Loucy (cell line): ENCODE measurements at regions not wholly inside any gene's neighbourhood (a gene's known extent, or its start where the extent isn't known, plus 50 kb on each side); places are given as distances from the start of the nearest gene placed in this dataset.

ENCODE experiments used
- H2AFZ ChIP-seq: fragments of 200-600 bp; sonication (generic); 2 replicates; pipeline ENCODE4 v1.6.0; 2016; ENCODE audit warnings: antibody characterized with exemption, mild to moderate bottlenecking, low read length, moderate library complexity
- H3F3A ChIP-seq: fragments of 200-600 bp; 2 replicates; pipeline ENCODE4 v1.6.0; 2016; ENCODE audit warnings: antibody characterized with exemption, low read depth, mild to moderate bottlenecking
- H3K27me3 ChIP-seq: fragments of 200-600 bp; sonication (generic); 2 replicates; pipeline ENCODE4 v1.6.1; 2014; ENCODE audit warnings: low read length, mild to moderate bottlenecking; ENCODE audit not compliant: insufficient read depth, poor library complexity, severe bottlenecking
- H3K36me3 ChIP-seq: fragments of 200-600 bp; sonication (generic); 2 replicates; pipeline ENCODE4 v1.6.1; 2016; ENCODE audit warnings: low read length; ENCODE audit not compliant: insufficient read depth
- H3K4me1 ChIP-seq: fragments of 200-600 bp; sonication (generic); 2 replicates; pipeline ENCODE4 v1.5.1; 2014; ENCODE audit warnings: low read length, mild to moderate bottlenecking; ENCODE audit not compliant: insufficient read depth, poor library complexity, severe bottlenecking
- H3K4me2 ChIP-seq: fragments of 200-600 bp; sonication (generic); 2 replicates; pipeline ENCODE4 v1.6.0; 2014; ENCODE audit warnings: antibody characterized with exemption, low read length, low read depth, mild to moderate bottlenecking; ENCODE audit not compliant: poor library complexity, severe bottlenecking
- H3K4me3 ChIP-seq: fragments of 200-600 bp; sonication (generic); 2 replicates; pipeline ENCODE4 v1.5.1; 2014; ENCODE audit warnings: low read length, mild to moderate bottlenecking, mixed read lengths; ENCODE audit not compliant: poor library complexity, severe bottlenecking
- H3K79me2 ChIP-seq: fragments of 200-600 bp; sonication (generic); 2 replicates; pipeline ENCODE4 v1.6.1; 2014; ENCODE audit warnings: low read length; ENCODE audit not compliant: insufficient read depth
- H3K9ac ChIP-seq: fragments of 200-600 bp; sonication (generic); 2 replicates; pipeline ENCODE4 v1.6.0; 2014; ENCODE audit warnings: mild to moderate bottlenecking, low read depth, low read length, moderate library complexity; ENCODE audit not compliant: poor library complexity, severe bottlenecking
- H3K9me2 ChIP-seq: fragments of 200-600 bp; sonication (generic); replicated peaks from 2 replicates; pipeline ENCODE4 v1.6.1; 2016; ENCODE audit warnings: low read depth, low read length, mixed read lengths
- H3K9me3 ChIP-seq: fragments of 200-600 bp; sonication (generic); 2 replicates; pipeline ENCODE4 v1.6.1; 2014; ENCODE audit warnings: mild to moderate bottlenecking, antibody characterized with exemption, low read length, low read depth; ENCODE audit not compliant: insufficient read depth
- H4K20me1 ChIP-seq: fragments of 200-600 bp; sonication (generic); 2 replicates; pipeline ENCODE4 v1.6.0; 2014; ENCODE audit warnings: antibody characterized with exemption, low read length, mild to moderate bottlenecking; ENCODE audit not compliant: insufficient read depth, poor library complexity, severe bottlenecking
- CTCF ChIP-seq: fragments of 200-600 bp; sonication (generic); conservative IDR thresholded peaks from 2 replicates; pipeline ENCODE4 v1.5.1; 2014; ENCODE audit warnings: mild to moderate bottlenecking, antibody characterized with exemption, low read length
- EZH2phosphoT487 ChIP-seq: fragments of 200-600 bp; IDR thresholded peaks from 2 replicates; pipeline ENCODE4 v1.6.1; 2018; ENCODE audit warnings: antibody characterized with exemption, mild to moderate bottlenecking, moderate library complexity, borderline replicate concordance

DNA sequence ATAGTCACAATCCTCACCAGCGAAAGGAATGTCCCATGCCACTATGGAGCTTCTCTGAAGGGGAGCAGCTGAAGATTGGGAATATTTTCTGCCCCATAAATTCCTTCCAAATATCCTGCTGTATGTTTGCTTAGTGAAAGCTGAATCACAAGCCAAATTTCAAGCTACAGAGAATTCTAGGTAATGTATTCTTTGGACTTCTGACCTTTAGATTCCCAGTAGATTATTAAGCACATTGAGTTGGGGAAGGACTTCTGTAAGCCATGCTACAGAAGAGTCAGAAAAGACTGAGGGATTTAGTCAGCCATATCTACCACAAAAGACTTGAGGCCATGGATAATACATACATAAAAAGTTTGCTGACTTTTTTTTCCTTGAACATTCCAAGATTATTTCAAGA is 1342.0 kb upstream of the NUDT12 start:
- no peaks in the 10 kb centered on the region for H4K20me1 ChIP-seq
- no peaks in the 10 kb centered on the region for H3K79me2 ChIP-seq
- no peaks in the 10 kb centered on the region for H3K4me1 ChIP-seq
- H3K9ac ChIP-seq = no peak overlapping the region
- no peaks in the 10 kb centered on the region for H3F3A ChIP-seq
- no peak overlapping the region for H3K4me2 ChIP-seq
- no peak overlapping the region for H2AFZ ChIP-seq
- H3K9me3 ChIP-seq = no peaks in the 10 kb centered on the region
- H3K36me3 ChIP-seq = no peaks in the 10 kb centered on the region
- no peaks in the 10 kb centered on the region for H3K9me2 ChIP-seq
- H3K4me3 ChIP-seq = no peak overlapping the region
- no peaks in the 10 kb centered on the region for H3K27me3 ChIP-seq
- TF ChIP-seq CTCF (no peak), EZH2phosphoT487 (no peak)

- TF ChIP-seq CTCF (no peak), EZH2phosphoT487 (no peak)
- no peaks in the 10 kb centered on the region for H3K4me1 ChIP-seq
- H3K36me3 ChIP-seq = no peaks in the 10 kb centered on the region
- no peak overlapping the region for H3K4me3 ChIP-seq
- H3K4me2 ChIP-seq = no peak overlapping the region
- H4K20me1 ChIP-seq = no peaks in the 10 kb centered on the region
- H3K9me2 ChIP-seq = no peaks in the 10 kb centered on the region
- H3F3A ChIP-seq = no peaks in the 10 kb centered on the region
- no peaks in the 10 kb centered on the region for H3K9me3 ChIP-seq
- H3K9ac ChIP-seq = no peak overlapping the region
- no peaks in the 10 kb centered on the region for H3K79me2 ChIP-seq
- H3K27me3 ChIP-seq = no peaks in the 10 kb centered on the region
- H2AFZ ChIP-seq = no peak overlapping the region
Observed at GRCh38 chr5:104903941-104904340, 1341.4 kb upstream of the NUDT12 start.

GRCh38 chr5:104891596-104891995 is 1329.0 kb upstream of the NUDT12 start:
- Histone ChIP-seq H3K4me2 (no peak overlapping the region), H3K4me3 (no peak overlapping the region), H3F3A (no peaks in the 10 kb centered on the region), H3K9me3 (no peaks in the 10 kb centered on the region), H3K4me1 (no peaks in the 10 kb centered on the region), H3K9me2 (no peaks in the 10 kb centered on the region), H3K27me3 (no peaks in the 10 kb centered on the region), H4K20me1 (no peaks in the 10 kb centered on the region), H3K36me3 (no peaks in the 10 kb centered on the region), H3K79me2 (no peaks in the 10 kb centered on the region), H3K9ac (no peak overlapping the region), H2AFZ (no peak overlapping the region)
- TF ChIP-seq CTCF = no peak
- TF ChIP-seq EZH2phosphoT487 = no peak
